MM.1S (cell line): ENCODE measurements at regions not wholly inside any gene's neighbourhood (a gene's known extent, or its start where the extent isn't known, plus 50 kb on each side); places are given as distances from the start of the nearest gene placed in this dataset.

Experiments
- CTCF ChIP-seq: fragments of 300-600 bp; sonication (generic); IDR thresholded peaks from 2 replicates; pipeline ENCODE4 v1.5.1; 2016; ENCODE audit warnings: antibody characterized with exemption, low read length, mixed read lengths
- EZH2 ChIP-seq: fragments of 300-600 bp; sonication (generic); optimal IDR thresholded peaks from 2 replicates; pipeline ENCODE3; 2017; ENCODE audit warnings: low read depth, mild to moderate bottlenecking, antibody characterized with exemption, low read length, mixed read lengths

- TF ChIP-seq CTCF (no peak), EZH2 (no peak)
Observed at GRCh38 chr18:42588786-42589185, 526.7 kb downstream of the RIT2 start.
